ENCODE measurements at regions not wholly inside any gene's neighbourhood (a gene's known extent, or its start where the extent isn't known, plus 50 kb on each side); places are given as distances from the start of the nearest gene placed in this dataset.

- TF ChIP-seq, protein P1, sequence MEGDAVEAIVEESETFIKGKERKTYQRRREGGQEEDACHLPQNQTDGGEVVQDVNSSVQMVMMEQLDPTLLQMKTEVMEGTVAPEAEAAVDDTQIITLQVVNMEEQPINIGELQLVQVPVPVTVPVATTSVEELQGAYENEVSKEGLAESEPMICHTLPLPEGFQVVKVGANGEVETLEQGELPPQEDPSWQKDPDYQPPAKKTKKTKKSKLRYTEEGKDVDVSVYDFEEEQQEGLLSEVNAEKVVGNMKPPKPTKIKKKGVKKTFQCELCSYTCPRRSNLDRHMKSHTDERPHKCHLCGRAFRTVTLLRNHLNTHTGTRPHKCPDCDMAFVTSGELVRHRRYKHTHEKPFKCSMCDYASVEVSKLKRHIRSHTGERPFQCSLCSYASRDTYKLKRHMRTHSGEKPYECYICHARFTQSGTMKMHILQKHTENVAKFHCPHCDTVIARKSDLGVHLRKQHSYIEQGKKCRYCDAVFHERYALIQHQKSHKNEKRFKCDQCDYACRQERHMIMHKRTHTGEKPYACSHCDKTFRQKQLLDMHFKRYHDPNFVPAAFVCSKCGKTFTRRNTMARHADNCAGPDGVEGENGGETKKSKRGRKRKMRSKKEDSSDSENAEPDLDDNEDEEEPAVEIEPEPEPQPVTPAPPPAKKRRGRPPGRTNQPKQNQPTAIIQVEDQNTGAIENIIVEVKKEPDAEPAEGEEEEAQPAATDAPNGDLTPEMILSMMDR (conservative IDR thresholded peaks at IDR 0.05; ENCODE audit: low read length), result no peak
- TF ChIP-seq EZH2phosphoT487 (IDR thresholded peaks at IDR 0.05; ENCODE audit: borderline replicate concordance), result no peak
Observed at GRCh38 chr7:53811555-53812079, 730.6 kb upstream of the VSTM2A start.

All from Loucy (cell line).